ENCODE measurements at regions not wholly inside any gene's neighbourhood (a gene's known extent, or its start where the extent isn't known, plus 50 kb on each side); places are given as distances from the start of the nearest gene placed in this dataset.

DNA sequence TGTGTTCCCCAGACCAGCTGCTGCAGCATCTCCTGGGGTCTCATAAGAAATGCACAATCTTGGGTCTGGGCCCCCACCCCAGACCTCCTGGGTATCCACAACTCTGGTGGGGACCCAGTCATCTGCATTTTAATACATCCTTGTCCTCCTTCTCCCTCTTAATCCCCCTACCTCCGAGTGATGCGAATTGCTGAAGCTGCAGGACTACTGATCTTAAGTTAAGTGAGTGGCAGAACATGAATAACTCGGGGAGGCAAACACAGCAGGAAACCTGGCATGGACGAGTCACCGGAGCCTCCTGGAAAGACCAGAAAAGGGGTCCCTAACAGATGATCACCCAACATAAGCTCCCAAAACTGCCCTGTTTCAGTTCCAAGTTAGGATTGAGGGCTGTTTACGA, 283.2 kb upstream of the MGAT5 start:
- TF ChIP-seq, protein P1, sequence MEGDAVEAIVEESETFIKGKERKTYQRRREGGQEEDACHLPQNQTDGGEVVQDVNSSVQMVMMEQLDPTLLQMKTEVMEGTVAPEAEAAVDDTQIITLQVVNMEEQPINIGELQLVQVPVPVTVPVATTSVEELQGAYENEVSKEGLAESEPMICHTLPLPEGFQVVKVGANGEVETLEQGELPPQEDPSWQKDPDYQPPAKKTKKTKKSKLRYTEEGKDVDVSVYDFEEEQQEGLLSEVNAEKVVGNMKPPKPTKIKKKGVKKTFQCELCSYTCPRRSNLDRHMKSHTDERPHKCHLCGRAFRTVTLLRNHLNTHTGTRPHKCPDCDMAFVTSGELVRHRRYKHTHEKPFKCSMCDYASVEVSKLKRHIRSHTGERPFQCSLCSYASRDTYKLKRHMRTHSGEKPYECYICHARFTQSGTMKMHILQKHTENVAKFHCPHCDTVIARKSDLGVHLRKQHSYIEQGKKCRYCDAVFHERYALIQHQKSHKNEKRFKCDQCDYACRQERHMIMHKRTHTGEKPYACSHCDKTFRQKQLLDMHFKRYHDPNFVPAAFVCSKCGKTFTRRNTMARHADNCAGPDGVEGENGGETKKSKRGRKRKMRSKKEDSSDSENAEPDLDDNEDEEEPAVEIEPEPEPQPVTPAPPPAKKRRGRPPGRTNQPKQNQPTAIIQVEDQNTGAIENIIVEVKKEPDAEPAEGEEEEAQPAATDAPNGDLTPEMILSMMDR (IDR thresholded peaks at IDR 0.05): no peak
- no peak for TF ChIP-seq POLR2A (IDR thresholded peaks at IDR 0.05; ENCODE audit: low read depth)

Data from esophagus muscularis mucosa (tissue), 3 donors.